Progenitor cell of endocrine pancreas (in vitro differentiated cells): ENCODE measurements at regions not wholly inside any gene's neighbourhood (a gene's known extent, or its start where the extent isn't known, plus 50 kb on each side); places are given as distances from the start of the nearest gene placed in this dataset.

ENCODE experiments used
- DNase-seq: peaks from one replicate; pipeline ENCODE4 v3.0.0; 2021; ENCODE audit warnings: low spot score; ENCODE audit not compliant: unreplicated experiment
- H3K27ac Mint-ChIP-seq: 2 replicates; pipeline ENCODE4 v1.8.0; 2021; ENCODE audit warnings: mild to moderate bottlenecking, moderate library complexity, mixed read lengths
- H3K27me3 Mint-ChIP-seq: 2 replicates; pipeline ENCODE4 v1.8.0; 2021; ENCODE audit warnings: mixed read lengths
- H3K36me3 Mint-ChIP-seq: 2 replicates; pipeline ENCODE4 v1.8.0; 2022; ENCODE audit warnings: mixed read lengths; ENCODE audit not compliant: insufficient read depth
- H3K4me1 Mint-ChIP-seq: 2 replicates; pipeline ENCODE4 v1.8.0; 2021; ENCODE audit warnings: low read depth, mixed read lengths
- H3K4me3 Mint-ChIP-seq: 2 replicates; pipeline ENCODE4 v1.8.0; 2021; ENCODE audit warnings: low read depth, mild to moderate bottlenecking, moderate library complexity, mixed read lengths
- H3K9me3 Mint-ChIP-seq: 2 replicates; pipeline ENCODE4 v1.8.0; 2021; ENCODE audit warnings: low read depth, mixed read lengths
- CTCF ChIP-seq: fragments of 200-600 bp; sonication (generic); IDR thresholded peaks from one replicate; pipeline ENCODE4 v1.5.0; 2021; ENCODE audit warnings: antibody characterized with exemption, mild to moderate bottlenecking; ENCODE audit not compliant: unreplicated experiment

GRCh38 chr16:25523183-25523582 is 168.6 kb upstream of the HS3ST4 start:
- no peak for TF ChIP-seq CTCF
- Mint-ChIP-seq H3K4me3 (no peak overlapping the region), H3K36me3 (no peaks in the 10 kb centered on the region), H3K4me1 (no peaks in the 10 kb centered on the region), H3K27me3 (peaks cover 7% of the 10 kb centered on the region), H3K9me3 (no peaks in the 10 kb centered on the region), H3K27ac (no peak overlapping the region)
- DNase-seq, result no peak

- Mint-ChIP-seq H3K36me3 (no peaks in the 10 kb centered on the region), H3K27ac (no peak overlapping the region), H3K9me3 (peaks cover 4% of the 10 kb centered on the region), H3K27me3 (peaks cover 7% of the 10 kb centered on the region), H3K4me3 (no peak overlapping the region), H3K4me1 (no peaks in the 10 kb centered on the region)
- no peak for TF ChIP-seq CTCF
- no peak for DNase-seq
Observed at GRCh38 chr16:25512041-25512440, 179.7 kb upstream of the HS3ST4 start.

- H3K4me1 Mint-ChIP-seq, result no peaks in the 10 kb centered on the region
- peaks cover 14% of the 10 kb centered on the region for H3K27me3 Mint-ChIP-seq
- no peaks in the 10 kb centered on the region for H3K9me3 Mint-ChIP-seq
- no peak overlapping the region for H3K27ac Mint-ChIP-seq
- no peak for TF ChIP-seq CTCF
- H3K4me3 Mint-ChIP-seq, result no peak overlapping the region
- DNase-seq, result no peak
- H3K36me3 Mint-ChIP-seq, result no peaks in the 10 kb centered on the region
Observed at GRCh38 chr16:25509456-25509855, 182.3 kb upstream of the HS3ST4 start.

- H3K36me3 Mint-ChIP-seq, result no peaks in the 10 kb centered on the region
- no peak overlapping the region for H3K27ac Mint-ChIP-seq
- H3K4me1 Mint-ChIP-seq, result peaks cover 4% of the 10 kb centered on the region
- no peak overlapping the region for H3K4me3 Mint-ChIP-seq
- no peak for DNase-seq
- TF ChIP-seq CTCF, result no peak
- H3K27me3 Mint-ChIP-seq, result peaks cover 21% of the 10 kb centered on the region
- no peaks in the 10 kb centered on the region for H3K9me3 Mint-ChIP-seq
Observed at GRCh38 chr16:25501530-25502255, 190.1 kb upstream of the HS3ST4 start.

GRCh38 chr16:25494292-25494691 is 197.5 kb upstream of the HS3ST4 start:
- no peak overlapping the region for H3K27ac Mint-ChIP-seq
- peaks cover 5% of the 10 kb centered on the region for H3K4me1 Mint-ChIP-seq
- DNase-seq, result no peak
- H3K36me3 Mint-ChIP-seq, result no peaks in the 10 kb centered on the region
- no peaks in the 10 kb centered on the region for H3K27me3 Mint-ChIP-seq
- no peak overlapping the region for H3K4me3 Mint-ChIP-seq
- TF ChIP-seq CTCF, result no peak
- peaks cover 16% of the 10 kb centered on the region for H3K9me3 Mint-ChIP-seq
